GM23338 (cell line): ENCODE measurements at regions not wholly inside any gene's neighbourhood (a gene's known extent, or its start where the extent isn't known, plus 50 kb on each side); places are given as distances from the start of the nearest gene placed in this dataset.

Source experiments
- CREB1 ChIP-seq: fragments of 250-450 bp; sonication (Bioruptor Pico); IDR thresholded peaks from 2 replicates; pipeline ENCODE4 v1.5.0; 2020; ENCODE audit warnings: low read depth, mild to moderate bottlenecking, moderate library complexity
- EZH2 ChIP-seq: fragments of 200-600 bp; sonication (generic); IDR thresholded peaks from one replicate; pipeline ENCODE4 v1.8.0; 2017; ENCODE audit warnings: antibody characterized with exemption, mild to moderate bottlenecking, low read depth; ENCODE audit not compliant: unreplicated experiment
- EZH2phosphoT487 ChIP-seq: fragments of 200-600 bp; sonication (generic); IDR thresholded peaks from one replicate; pipeline ENCODE4 v1.8.1; 2018; ENCODE audit warnings: antibody characterized with exemption; ENCODE audit not compliant: unreplicated experiment
- JUNB ChIP-seq: IDR thresholded peaks from one replicate; pipeline ENCODE4 v1.6.1; 2016; ENCODE audit warnings: antibody characterized with exemption; ENCODE audit not compliant: unreplicated experiment
- POLR2AphosphoS5 ChIP-seq: IDR thresholded peaks from 2 replicates; pipeline ENCODE4 v1.6.1; 2016; ENCODE audit warnings: antibody characterized with exemption, low read depth
- ZNF331 ChIP-seq: fragments of 250-450 bp; sonication (Bioruptor Pico); IDR thresholded peaks from 2 replicates; pipeline ENCODE4 v1.5.0; 2020; ENCODE audit warnings: low read depth, mild to moderate bottlenecking, moderate library complexity
- TF ChIP-seq, protein P1 (sequence below), 2 experiments: fragments of 200-600 bp in 1 of 2; sonication (generic) in 1 of 2; conservative IDR thresholded peaks; 2 replicates each; pipeline versions ENCODE4 v1.5.1 to v1.6.1; 2016 to 2017; ENCODE audit warnings: antibody characterized with exemption in 2 of 2, low read depth in 2 of 2, mild to moderate bottlenecking in 2 of 2, moderate library complexity in 1 of 2
- TF ChIP-seq, protein P2 (sequence below): IDR thresholded peaks from one replicate; pipeline ENCODE4 v1.6.1; 2018; ENCODE audit warnings: antibody characterized with exemption; ENCODE audit not compliant: unreplicated experiment
- TF ChIP-seq, protein P3 (sequence below): fragments of 250-450 bp; sonication (Bioruptor Pico); IDR thresholded peaks from 2 replicates; pipeline ENCODE4 v1.5.0; 2020; ENCODE audit warnings: mild to moderate bottlenecking, moderate library complexity
- TF ChIP-seq, protein P4 (sequence below): IDR thresholded peaks from 2 replicates; pipeline ENCODE4 v1.6.1; 2016; ENCODE audit warnings: antibody characterized with exemption

DNA sequence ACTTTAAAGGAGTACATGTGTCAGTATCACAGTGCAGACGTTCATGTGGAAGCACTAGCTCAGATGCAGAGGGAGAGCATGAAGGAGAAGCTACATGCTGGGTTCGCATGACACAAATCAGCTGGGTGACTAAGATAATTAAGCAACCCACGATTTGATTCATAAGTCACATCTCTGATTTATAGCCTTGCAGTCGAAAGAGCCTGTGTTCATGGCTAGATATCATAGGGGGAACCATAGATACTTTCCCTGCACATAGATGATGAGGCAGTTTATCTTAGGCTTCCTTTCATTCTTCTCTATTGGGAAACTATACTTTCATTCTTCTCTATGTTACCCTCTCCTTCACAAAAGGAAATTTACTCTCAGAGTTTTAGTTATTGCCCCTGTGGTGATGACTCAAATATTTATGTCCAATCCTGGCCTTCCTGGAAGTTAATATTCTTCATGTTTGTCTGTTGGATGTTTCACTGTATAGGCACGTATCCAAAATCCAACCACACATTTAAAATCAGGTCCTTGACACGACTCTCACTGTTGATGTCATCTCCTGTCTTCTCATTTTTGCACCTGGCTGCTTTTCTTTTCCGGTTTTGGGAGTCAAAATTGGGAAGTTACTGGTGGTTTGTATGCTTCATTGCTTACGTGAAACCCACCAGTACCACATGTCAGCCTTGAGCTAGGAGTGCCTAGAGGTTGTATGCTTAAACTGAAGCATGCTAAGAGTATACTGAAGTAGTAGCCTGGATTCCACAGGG is 56.3 kb upstream of the SLC5A12 start:
- TF ChIP-seq, protein P1, sequence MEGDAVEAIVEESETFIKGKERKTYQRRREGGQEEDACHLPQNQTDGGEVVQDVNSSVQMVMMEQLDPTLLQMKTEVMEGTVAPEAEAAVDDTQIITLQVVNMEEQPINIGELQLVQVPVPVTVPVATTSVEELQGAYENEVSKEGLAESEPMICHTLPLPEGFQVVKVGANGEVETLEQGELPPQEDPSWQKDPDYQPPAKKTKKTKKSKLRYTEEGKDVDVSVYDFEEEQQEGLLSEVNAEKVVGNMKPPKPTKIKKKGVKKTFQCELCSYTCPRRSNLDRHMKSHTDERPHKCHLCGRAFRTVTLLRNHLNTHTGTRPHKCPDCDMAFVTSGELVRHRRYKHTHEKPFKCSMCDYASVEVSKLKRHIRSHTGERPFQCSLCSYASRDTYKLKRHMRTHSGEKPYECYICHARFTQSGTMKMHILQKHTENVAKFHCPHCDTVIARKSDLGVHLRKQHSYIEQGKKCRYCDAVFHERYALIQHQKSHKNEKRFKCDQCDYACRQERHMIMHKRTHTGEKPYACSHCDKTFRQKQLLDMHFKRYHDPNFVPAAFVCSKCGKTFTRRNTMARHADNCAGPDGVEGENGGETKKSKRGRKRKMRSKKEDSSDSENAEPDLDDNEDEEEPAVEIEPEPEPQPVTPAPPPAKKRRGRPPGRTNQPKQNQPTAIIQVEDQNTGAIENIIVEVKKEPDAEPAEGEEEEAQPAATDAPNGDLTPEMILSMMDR (conservative IDR thresholded peaks at IDR 0.05; ENCODE audit: low read depth in 2 of 2): no peak
- TF ChIP-seq EZH2 (no peak), CREB1 (CRISPR knock-in tag) (no peak), EZH2phosphoT487 (no peak), POLR2AphosphoS5 (no peak), JUNB (no peak), ZNF331 (CRISPR knock-in tag) (no peak)
- TF ChIP-seq, protein P2, sequence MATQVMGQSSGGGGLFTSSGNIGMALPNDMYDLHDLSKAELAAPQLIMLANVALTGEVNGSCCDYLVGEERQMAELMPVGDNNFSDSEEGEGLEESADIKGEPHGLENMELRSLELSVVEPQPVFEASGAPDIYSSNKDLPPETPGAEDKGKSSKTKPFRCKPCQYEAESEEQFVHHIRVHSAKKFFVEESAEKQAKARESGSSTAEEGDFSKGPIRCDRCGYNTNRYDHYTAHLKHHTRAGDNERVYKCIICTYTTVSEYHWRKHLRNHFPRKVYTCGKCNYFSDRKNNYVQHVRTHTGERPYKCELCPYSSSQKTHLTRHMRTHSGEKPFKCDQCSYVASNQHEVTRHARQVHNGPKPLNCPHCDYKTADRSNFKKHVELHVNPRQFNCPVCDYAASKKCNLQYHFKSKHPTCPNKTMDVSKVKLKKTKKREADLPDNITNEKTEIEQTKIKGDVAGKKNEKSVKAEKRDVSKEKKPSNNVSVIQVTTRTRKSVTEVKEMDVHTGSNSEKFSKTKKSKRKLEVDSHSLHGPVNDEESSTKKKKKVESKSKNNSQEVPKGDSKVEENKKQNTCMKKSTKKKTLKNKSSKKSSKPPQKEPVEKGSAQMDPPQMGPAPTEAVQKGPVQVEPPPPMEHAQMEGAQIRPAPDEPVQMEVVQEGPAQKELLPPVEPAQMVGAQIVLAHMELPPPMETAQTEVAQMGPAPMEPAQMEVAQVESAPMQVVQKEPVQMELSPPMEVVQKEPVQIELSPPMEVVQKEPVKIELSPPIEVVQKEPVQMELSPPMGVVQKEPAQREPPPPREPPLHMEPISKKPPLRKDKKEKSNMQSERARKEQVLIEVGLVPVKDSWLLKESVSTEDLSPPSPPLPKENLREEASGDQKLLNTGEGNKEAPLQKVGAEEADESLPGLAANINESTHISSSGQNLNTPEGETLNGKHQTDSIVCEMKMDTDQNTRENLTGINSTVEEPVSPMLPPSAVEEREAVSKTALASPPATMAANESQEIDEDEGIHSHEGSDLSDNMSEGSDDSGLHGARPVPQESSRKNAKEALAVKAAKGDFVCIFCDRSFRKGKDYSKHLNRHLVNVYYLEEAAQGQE: no peak
- TF ChIP-seq, protein P3, sequence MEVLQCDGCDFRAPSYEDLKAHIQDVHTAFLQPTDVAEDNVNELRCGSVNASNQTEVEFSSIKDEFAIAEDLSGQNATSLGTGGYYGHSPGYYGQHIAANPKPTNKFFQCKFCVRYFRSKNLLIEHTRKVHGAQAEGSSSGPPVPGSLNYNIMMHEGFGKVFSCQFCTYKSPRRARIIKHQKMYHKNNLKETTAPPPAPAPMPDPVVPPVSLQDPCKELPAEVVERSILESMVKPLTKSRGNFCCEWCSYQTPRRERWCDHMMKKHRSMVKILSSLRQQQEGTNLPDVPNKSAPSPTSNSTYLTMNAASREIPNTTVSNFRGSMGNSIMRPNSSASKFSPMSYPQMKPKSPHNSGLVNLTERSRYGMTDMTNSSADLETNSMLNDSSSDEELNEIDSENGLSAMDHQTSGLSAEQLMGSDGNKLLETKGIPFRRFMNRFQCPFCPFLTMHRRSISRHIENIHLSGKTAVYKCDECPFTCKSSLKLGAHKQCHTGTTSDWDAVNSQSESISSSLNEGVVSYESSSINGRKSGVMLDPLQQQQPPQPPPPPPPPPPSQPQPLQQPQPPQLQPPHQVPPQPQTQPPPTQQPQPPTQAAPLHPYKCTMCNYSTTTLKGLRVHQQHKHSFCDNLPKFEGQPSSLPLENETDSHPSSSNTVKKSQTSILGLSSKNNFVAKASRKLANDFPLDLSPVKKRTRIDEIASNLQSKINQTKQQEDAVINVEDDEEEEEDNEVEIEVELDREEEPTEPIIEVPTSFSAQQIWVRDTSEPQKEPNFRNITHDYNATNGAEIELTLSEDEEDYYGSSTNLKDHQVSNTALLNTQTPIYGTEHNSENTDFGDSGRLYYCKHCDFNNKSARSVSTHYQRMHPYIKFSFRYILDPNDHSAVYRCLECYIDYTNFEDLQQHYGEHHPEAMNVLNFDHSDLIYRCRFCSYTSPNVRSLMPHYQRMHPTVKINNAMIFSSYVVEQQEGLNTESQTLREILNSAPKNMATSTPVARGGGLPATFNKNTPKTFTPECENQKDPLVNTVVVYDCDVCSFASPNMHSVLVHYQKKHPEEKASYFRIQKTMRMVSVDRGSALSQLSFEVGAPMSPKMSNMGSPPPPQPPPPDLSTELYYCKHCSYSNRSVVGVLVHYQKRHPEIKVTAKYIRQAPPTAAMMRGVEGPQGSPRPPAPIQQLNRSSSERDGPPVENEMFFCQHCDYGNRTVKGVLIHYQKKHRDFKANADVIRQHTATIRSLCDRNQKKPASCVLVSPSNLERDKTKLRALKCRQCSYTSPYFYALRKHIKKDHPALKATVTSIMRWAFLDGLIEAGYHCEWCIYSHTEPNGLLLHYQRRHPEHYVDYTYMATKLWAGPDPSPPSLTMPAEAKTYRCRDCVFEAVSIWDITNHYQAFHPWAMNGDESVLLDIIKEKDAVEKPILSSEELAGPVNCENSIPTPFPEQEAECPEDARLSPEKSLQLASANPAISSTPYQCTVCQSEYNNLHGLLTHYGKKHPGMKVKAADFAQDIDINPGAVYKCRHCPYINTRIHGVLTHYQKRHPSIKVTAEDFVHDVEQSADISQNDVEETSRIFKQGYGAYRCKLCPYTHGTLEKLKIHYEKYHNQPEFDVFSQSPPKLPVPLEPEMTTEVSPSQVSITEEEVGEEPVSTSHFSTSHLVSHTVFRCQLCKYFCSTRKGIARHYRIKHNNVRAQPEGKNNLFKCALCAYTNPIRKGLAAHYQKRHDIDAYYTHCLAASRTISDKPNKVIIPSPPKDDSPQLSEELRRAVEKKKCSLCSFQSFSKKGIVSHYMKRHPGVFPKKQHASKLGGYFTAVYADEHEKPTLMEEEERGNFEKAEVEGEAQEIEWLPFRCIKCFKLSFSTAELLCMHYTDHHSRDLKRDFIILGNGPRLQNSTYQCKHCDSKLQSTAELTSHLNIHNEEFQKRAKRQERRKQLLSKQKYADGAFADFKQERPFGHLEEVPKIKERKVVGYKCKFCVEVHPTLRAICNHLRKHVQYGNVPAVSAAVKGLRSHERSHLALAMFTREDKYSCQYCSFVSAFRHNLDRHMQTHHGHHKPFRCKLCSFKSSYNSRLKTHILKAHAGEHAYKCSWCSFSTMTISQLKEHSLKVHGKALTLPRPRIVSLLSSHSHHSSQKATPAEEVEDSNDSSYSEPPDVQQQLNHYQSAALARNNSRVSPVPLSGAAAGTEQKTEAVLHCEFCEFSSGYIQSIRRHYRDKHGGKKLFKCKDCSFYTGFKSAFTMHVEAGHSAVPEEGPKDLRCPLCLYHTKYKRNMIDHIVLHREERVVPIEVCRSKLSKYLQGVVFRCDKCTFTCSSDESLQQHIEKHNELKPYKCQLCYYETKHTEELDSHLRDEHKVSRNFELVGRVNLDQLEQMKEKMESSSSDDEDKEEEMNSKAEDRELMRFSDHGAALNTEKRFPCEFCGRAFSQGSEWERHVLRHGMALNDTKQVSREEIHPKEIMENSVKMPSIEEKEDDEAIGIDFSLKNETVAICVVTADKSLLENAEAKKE (CRISPR knock-in tag): no peak
- TF ChIP-seq, protein P4, sequence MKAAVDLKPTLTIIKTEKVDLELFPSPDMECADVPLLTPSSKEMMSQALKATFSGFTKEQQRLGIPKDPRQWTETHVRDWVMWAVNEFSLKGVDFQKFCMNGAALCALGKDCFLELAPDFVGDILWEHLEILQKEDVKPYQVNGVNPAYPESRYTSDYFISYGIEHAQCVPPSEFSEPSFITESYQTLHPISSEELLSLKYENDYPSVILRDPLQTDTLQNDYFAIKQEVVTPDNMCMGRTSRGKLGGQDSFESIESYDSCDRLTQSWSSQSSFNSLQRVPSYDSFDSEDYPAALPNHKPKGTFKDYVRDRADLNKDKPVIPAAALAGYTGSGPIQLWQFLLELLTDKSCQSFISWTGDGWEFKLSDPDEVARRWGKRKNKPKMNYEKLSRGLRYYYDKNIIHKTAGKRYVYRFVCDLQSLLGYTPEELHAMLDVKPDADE: no peak
